T-cell (primary cell): ENCODE measurements at regions not wholly inside any gene's neighbourhood (a gene's known extent, or its start where the extent isn't known, plus 50 kb on each side); places are given as distances from the start of the nearest gene placed in this dataset.

Source experiments
- ATAC-seq, 4 experiments: fragments of 200-7000 bp in 3 of 4; fragments of 150-1000 bp in 1 of 4; cut with Tn5 transposase; replicated peaks in 1 of 4; 1 replicate in 3 of 4; 2 replicates in 1 of 4; pipeline ENCODE4 v1.10.0; 2021; ENCODE audit warnings: moderate library complexity in 3 of 4, mild to moderate bottlenecking in 2 of 4, moderate number of reproducible peaks in 1 of 4
- CTCF ChIA-PET, 2 donors: fragments of 300-600 bp; sonication (Branson Sonifier 250); formaldehyde crosslinking; loops; one replicate each; lab custom pipeline; 2022; ENCODE audit warnings: antibody characterized with exemption in 2 of 2; lab: Charles Lee
- POLR2A ChIA-PET, 2 donors: fragments of 300-600 bp; sonication (Branson Sonifier 250); formaldehyde crosslinking; loops; one replicate each; lab custom pipeline; 2022; ENCODE audit warnings: antibody characterized with exemption in 2 of 2; lab: Charles Lee
- DNase-seq, 35 experiments: peaks; one replicate each; pipeline versions ENCODE4 v3.0.0 to v3.0.0-alpha.2; 2013 to 2023
- H3K27ac ChIP-seq: one replicate; pipeline ENCODE4 v1.5.1; 2013; ENCODE audit warnings: low read length
- H3K27me3 ChIP-seq, 2 experiments: replicated peaks in 1 of 2; 1 replicate in 1 of 2; 2 replicates in 1 of 2; pipeline versions ENCODE4 v1.6.1 to v1.7.0; 2013; ENCODE audit warnings: low read length in 1 of 2, mixed read lengths in 1 of 2; ENCODE audit not compliant: control insufficient read depth in 2 of 2, insufficient read depth in 2 of 2; ENCODE audit errors: extremely low read depth in 1 of 2
- H3K36me3 ChIP-seq, 2 donors: 1 replicate in 1 of 2; 2 replicates in 1 of 2; pipeline versions ENCODE4 v1.6.1 to v1.7.0; 2013; ENCODE audit warnings: low read length in 1 of 2; ENCODE audit not compliant: control insufficient read depth in 2 of 2, insufficient read depth in 1 of 2; ENCODE audit errors: extremely low read depth in 1 of 2
- H3K4me1 ChIP-seq, 2 experiments: 1 replicate in 1 of 2; 2 replicates in 1 of 2; pipeline versions ENCODE4 v1.6.1 to v1.7.0; 2013; ENCODE audit warnings: low read length in 2 of 2, mixed read lengths in 1 of 2; ENCODE audit not compliant: insufficient read depth in 2 of 2, control insufficient read depth in 1 of 2; ENCODE audit errors: extremely low read depth in 1 of 2
- H3K4me3 ChIP-seq, 2 donors: 1 replicate in 1 of 2; 2 replicates in 1 of 2; pipeline versions ENCODE4 v1.5.1 to v1.7.0; 2013; ENCODE audit warnings: mild to moderate bottlenecking in 2 of 2, low read length in 1 of 2, moderate library complexity in 1 of 2; ENCODE audit not compliant: control insufficient read depth in 1 of 2; ENCODE audit errors: extremely low read depth in 1 of 2
- H3K9me3 ChIP-seq: 2 replicates; pipeline ENCODE4 v1.7.0; 2013
- H3K27ac Mint-ChIP-seq, 2 donors: one replicate each; pipeline ENCODE4 v1.8.0; 2020 to 2021; ENCODE audit warnings: mild to moderate bottlenecking in 2 of 2, mixed read lengths in 2 of 2
- H3K27me3 Mint-ChIP-seq, 2 donors: one replicate each; pipeline ENCODE4 v1.8.0; 2021 to 2022; ENCODE audit warnings: mixed read lengths in 2 of 2
- H3K36me3 Mint-ChIP-seq: one replicate; pipeline ENCODE4 v1.8.0; 2021; ENCODE audit warnings: mixed read lengths
- H3K4me1 Mint-ChIP-seq, 3 donors: one replicate each; pipeline ENCODE4 v1.8.0; 2020 to 2022; ENCODE audit warnings: mixed read lengths in 3 of 3, mild to moderate bottlenecking in 1 of 3
- H3K4me3 Mint-ChIP-seq, 3 donors: one replicate each; pipeline ENCODE4 v1.8.0; 2020 to 2022; ENCODE audit warnings: mild to moderate bottlenecking in 3 of 3, mixed read lengths in 3 of 3, moderate library complexity in 3 of 3
- H3K9me3 Mint-ChIP-seq, 3 donors: one replicate each; pipeline ENCODE4 v1.8.0; 2020 to 2022; ENCODE audit warnings: mixed read lengths in 3 of 3
- WGBS: methylation state at CpG from one replicate; pipeline ENCODE4 v1.1.5; 2013; ENCODE audit warnings: missing lambda C conversion rate; ENCODE audit not compliant: insufficient coverage; 5-methylcytosine and 5-hydroxymethylcytosine counted together

GRCh38 chr16:5556158-5556810 is 458.7 kb upstream of the EEF2KMT start:
- H3K27ac Mint-ChIP-seq: no peak overlapping the region
- peaks cover 2 to 23% (median 9%) of the 10 kb centered on the region in 3 donors for H3K9me3 Mint-ChIP-seq
- no peaks in the 10 kb centered on the region for H3K36me3 Mint-ChIP-seq
- no peaks in the 10 kb centered on the region for H3K4me1 Mint-ChIP-seq
- ChIA-PET POLR2A (no interaction called here), CTCF (no interaction called here)
- H3K4me3 ChIP-seq: no peak overlapping the region
- H3K36me3 ChIP-seq: no peaks in the 10 kb centered on the region
- H3K9me3 ChIP-seq: no peaks in the 10 kb centered on the region
- WGBS: 88% methylated on average over 4 of the region's 13 CpGs
- H3K27me3 ChIP-seq: no peaks in the 10 kb centered on the region
- no peaks in the 10 kb centered on the region for H3K4me1 ChIP-seq
- DNase-seq (no peak), ATAC-seq (no peak)
- no peak overlapping the region for H3K27ac ChIP-seq
- H3K4me3 Mint-ChIP-seq: no peak overlapping the region
- H3K27me3 Mint-ChIP-seq: no peaks in the 10 kb centered on the region

- H3K9me3 Mint-ChIP-seq: peaks cover 0 to 3% (median 0%) of the 10 kb centered on the region in 3 donors
- Histone ChIP-seq H3K27me3 (no peaks in the 10 kb centered on the region), H3K27ac (no peak overlapping the region), H3K36me3 (no peaks in the 10 kb centered on the region), H3K4me3 (no peak overlapping the region), H3K4me1 (no peaks in the 10 kb centered on the region), H3K9me3 (no peaks in the 10 kb centered on the region)
- no peaks in the 10 kb centered on the region for H3K36me3 Mint-ChIP-seq
- no peaks in the 10 kb centered on the region for H3K27me3 Mint-ChIP-seq
- POLR2A ChIA-PET: no interaction called here
- CTCF ChIA-PET: no interaction called here
- no peak overlapping the region for H3K4me3 Mint-ChIP-seq
- no peak for DNase-seq
- no peaks in the 10 kb centered on the region for H3K4me1 Mint-ChIP-seq
- 88% methylated on average over 3 of the region's 7 CpGs for WGBS
- H3K27ac Mint-ChIP-seq: no peak overlapping the region
- no peak for ATAC-seq
Observed at GRCh38 chr16:5551909-5552308, 454.3 kb upstream of the EEF2KMT start.

- Mint-ChIP-seq H3K4me1 (no peaks in the 10 kb centered on the region), H3K9me3 (peaks cover 0 to 3% (median 0%) of the 10 kb centered on the region in 3 donors), H3K4me3 (no peak overlapping the region), H3K36me3 (no peaks in the 10 kb centered on the region), H3K27me3 (no peaks in the 10 kb centered on the region), H3K27ac (no peak overlapping the region)
- Histone ChIP-seq H3K9me3 (no peaks in the 10 kb centered on the region), H3K27ac (no peak overlapping the region), H3K4me3 (no peak overlapping the region), H3K27me3 (peaks cover 0 to 3% of the 10 kb centered on the region in 2 experiments), H3K4me1 (no peaks in the 10 kb centered on the region), H3K36me3 (no peaks in the 10 kb centered on the region)
- ATAC-seq (no peak), DNase-seq (no peak)
- ChIA-PET CTCF (no interaction called here), POLR2A (no interaction called here)
- WGBS: 76% methylated on average over 2 of the region's 3 CpGs
Observed at GRCh38 chr16:5549802-5550201, 452.2 kb upstream of the EEF2KMT start.

GRCh38 chr16:5541356-5541755 is 443.8 kb upstream of the EEF2KMT start:
- peaks cover 0 to 3% of the 10 kb centered on the region in 2 experiments for H3K27me3 ChIP-seq
- H3K36me3 ChIP-seq: no peaks in the 10 kb centered on the region
- ChIA-PET CTCF (interaction anchor here in 1 of 2 donors (0.6 kb wide), 1 partner anchor 9 kb away, joined by 4 read pairs; no protein-coding TSS in a partner anchor), POLR2A (no interaction called here)
- Mint-ChIP-seq H3K27ac (no peak overlapping the region), H3K27me3 (peaks cover 4 to 11% of the 10 kb centered on the region in 2 donors), H3K9me3 (peaks cover 0 to 8% (median 6%) of the 10 kb centered on the region in 3 donors), H3K36me3 (no peaks in the 10 kb centered on the region), H3K4me1 (no peaks in the 10 kb centered on the region), H3K4me3 (no peak overlapping the region)
- ATAC-seq (no peak), DNase-seq (no peak)
- no peak overlapping the region for H3K4me3 ChIP-seq
- H3K27ac ChIP-seq: no peak overlapping the region
- WGBS: 91% methylated on average over 1 of the region's 3 CpGs
- no peaks in the 10 kb centered on the region for H3K9me3 ChIP-seq
- no peaks in the 10 kb centered on the region for H3K4me1 ChIP-seq

GRCh38 chr16:5537347-5537746 is 439.8 kb upstream of the EEF2KMT start:
- no peaks in the 10 kb centered on the region for H3K9me3 ChIP-seq
- Mint-ChIP-seq H3K4me3 (no peak overlapping the region), H3K36me3 (no peaks in the 10 kb centered on the region), H3K4me1 (no peaks in the 10 kb centered on the region), H3K27ac (no peak overlapping the region), H3K27me3 (peaks cover 4 to 14% of the 10 kb centered on the region in 2 donors), H3K9me3 (peaks cover 0 to 16% (median 8%) of the 10 kb centered on the region in 3 donors)
- DNase-seq (no peak), ATAC-seq (no peak)
- ChIA-PET CTCF (no interaction called here), POLR2A (no interaction called here)
- H3K27me3 ChIP-seq: peaks cover 0 to 4% of the 10 kb centered on the region in 2 experiments
- no peaks in the 10 kb centered on the region for H3K4me1 ChIP-seq
- H3K4me3 ChIP-seq: no peak overlapping the region
- no peaks in the 10 kb centered on the region for H3K36me3 ChIP-seq
- H3K27ac ChIP-seq: no peak overlapping the region
- WGBS: no CpG with 5 or more reads among the region's 1 CpG

GRCh38 chr16:5533321-5533888 is 435.8 kb upstream of the EEF2KMT start:
- Mint-ChIP-seq H3K36me3 (no peaks in the 10 kb centered on the region), H3K4me1 (no peaks in the 10 kb centered on the region), H3K4me3 (no peak overlapping the region), H3K9me3 (peaks cover 2 to 16% (median 8%) of the 10 kb centered on the region in 3 donors), H3K27me3 (peaks cover 2 to 3% of the 10 kb centered on the region in 2 donors), H3K27ac (no peak overlapping the region)
- Histone ChIP-seq H3K4me1 (no peaks in the 10 kb centered on the region), H3K36me3 (no peaks in the 10 kb centered on the region), H3K4me3 (no peak overlapping the region), H3K27ac (no peak overlapping the region), H3K9me3 (no peaks in the 10 kb centered on the region), H3K27me3 (peaks cover 0 to 4% of the 10 kb centered on the region in 2 experiments)
- ChIA-PET CTCF (no interaction called here), POLR2A (no interaction called here)
- DNase-seq (no peak), ATAC-seq (no peak)
- WGBS: 85% methylated on average over 3 of the region's 3 CpGs
